ENCODE measurements at regions not wholly inside any gene's neighbourhood (a gene's known extent, or its start where the extent isn't known, plus 50 kb on each side); places are given as distances from the start of the nearest gene placed in this dataset.

GRCh38 chr7:18426564-18427226, 68.9 kb upstream of the HDAC9 start:
- TF ChIP-seq CTCF (IDR thresholded peaks at IDR 0.05) (no peak), POLR2A (IDR thresholded peaks at IDR 0.05) (no peak)
